Lower leg skin (tissue), 3 donors: ENCODE measurements at regions not wholly inside any gene's neighbourhood (a gene's known extent, or its start where the extent isn't known, plus 50 kb on each side); places are given as distances from the start of the nearest gene placed in this dataset.
A peak's percentile ranks its signal among the peaks of the same experiment; 100 is the strongest.
"Not testable (repeated sequence)": the region's sequence is repeated elsewhere in the genome, so short reads cannot be mapped to it uniquely, and the experiment has no call there.

ENCODE experiments used
- DNase-seq, 2 donors: peaks; one replicate each; pipeline ENCODE4 v3.0.0-alpha.2; 2019; ENCODE audit warnings: low spot score in 2 of 2
- H3K4me3 ChIP-seq: fragments of 200-600 bp; sonication (generic); 2 replicates; pipeline ENCODE4 v1.5.1; 2017; ENCODE audit warnings: mild to moderate bottlenecking, low read depth; ENCODE audit not compliant: poor library complexity, severe bottlenecking
- WGBS, 2 donors: methylation state at CpG; one replicate each; pipeline ENCODE4 v1.1.5; 2018; 5-methylcytosine and 5-hydroxymethylcytosine counted together
- intact Hi-C: fragments of 100-400 bp; cut with DNase I; formaldehyde crosslinking; loops from one replicate; pipeline ENCODE4 v1.15.0; 2023; ENCODE audit warnings: low total_unique reads

DNA sequence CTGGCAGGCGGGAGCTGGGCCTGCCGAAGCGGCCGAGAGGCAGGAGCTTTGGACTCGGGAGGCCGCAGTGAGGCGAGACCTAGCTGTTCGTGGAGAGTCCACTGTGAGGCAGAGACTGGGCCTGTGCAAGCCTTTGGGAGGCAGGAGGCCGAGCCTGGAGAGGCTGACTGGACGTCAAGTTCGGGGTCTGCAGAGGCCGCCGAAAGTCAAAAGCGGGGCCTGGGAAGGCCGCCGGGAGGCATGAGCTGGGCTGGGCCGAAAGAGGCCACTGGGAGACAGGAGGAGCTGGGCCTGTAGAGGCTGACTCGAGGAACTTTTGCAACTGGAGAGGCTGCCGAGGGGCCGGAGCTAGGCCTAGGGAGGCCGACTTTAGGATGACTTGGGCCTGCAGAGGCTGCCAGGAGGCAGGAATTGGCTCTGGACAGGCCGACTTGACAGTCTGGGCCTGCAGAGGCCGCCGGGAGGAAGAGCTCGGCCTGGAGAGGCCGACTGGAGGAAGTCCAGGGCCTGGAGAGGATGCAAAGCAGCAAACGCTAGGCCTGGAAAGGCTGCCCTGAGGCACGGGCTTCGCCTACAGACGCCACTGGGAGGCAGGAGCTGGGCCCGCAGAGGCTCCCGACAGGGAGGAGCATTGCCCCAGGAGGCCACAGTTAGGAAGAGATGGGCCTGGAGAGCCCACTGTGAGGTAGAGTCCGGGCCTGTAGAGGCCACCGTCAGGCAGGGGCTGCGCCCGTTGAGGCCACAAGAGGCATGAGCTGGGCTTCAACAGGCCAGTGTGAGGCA, 304.0 kb downstream of the ZNF479 start:
- WGBS, 2 donors = 88 to 92% methylated on average over 31 to 33 of the region's 36 CpGs
- H3K4me3 ChIP-seq, DNase-seq, intact Hi-C loops: not testable (repeated sequence)

DNA sequence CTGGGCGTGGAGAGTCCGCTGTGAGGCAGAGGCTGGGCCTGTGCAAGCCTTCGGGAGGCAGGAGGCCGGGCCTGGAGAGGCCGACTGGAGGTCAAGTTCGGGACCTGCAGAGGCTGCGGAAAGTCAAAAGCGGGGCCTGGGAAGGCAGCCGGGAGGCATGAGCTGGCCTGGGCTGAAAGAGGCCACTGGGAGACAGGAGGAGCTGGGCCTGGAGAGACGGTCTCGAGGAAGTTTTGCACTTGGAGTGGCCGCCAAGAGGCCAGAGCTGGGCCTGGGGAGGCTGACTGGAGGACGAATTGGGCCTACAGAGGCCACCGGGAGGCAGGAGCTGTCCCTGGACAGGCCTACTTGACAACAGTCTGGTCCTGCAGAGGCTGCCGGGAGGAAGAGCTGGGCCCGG, 304.7 kb downstream of the ZNF479 start:
- DNase-seq, intact Hi-C loops, H3K4me3 ChIP-seq: not testable (repeated sequence)
- WGBS, 2 donors = 86 to 88% methylated on average over 16 of the region's 16 CpGs

DNA sequence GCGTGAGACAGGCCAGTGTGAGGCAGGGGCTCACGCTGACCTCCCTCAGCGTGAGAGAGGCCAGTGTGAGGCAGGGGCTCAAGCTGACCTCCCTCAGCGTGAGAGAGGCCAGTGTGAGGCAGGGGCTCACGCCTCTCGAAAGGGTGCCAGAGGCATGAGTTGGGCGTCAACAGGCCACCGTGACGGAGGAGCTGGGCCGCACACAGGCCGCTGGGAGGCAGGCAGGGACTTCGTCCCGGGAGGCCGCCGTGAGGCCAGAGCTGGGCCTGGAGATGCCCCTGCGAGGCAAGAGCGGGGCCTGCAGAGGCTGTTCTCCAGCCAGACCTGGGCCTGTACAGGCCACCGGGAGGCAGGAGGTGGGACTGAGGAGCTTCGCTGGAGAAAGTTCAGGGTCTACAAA, 305.7 kb downstream of the ZNF479 start:
- H3K4me3 ChIP-seq, intact Hi-C loops, DNase-seq: not testable (repeated sequence)
- 94 to 97% methylated on average over 11 to 17 of the region's 19 CpGs for WGBS, 2 donors

DNA sequence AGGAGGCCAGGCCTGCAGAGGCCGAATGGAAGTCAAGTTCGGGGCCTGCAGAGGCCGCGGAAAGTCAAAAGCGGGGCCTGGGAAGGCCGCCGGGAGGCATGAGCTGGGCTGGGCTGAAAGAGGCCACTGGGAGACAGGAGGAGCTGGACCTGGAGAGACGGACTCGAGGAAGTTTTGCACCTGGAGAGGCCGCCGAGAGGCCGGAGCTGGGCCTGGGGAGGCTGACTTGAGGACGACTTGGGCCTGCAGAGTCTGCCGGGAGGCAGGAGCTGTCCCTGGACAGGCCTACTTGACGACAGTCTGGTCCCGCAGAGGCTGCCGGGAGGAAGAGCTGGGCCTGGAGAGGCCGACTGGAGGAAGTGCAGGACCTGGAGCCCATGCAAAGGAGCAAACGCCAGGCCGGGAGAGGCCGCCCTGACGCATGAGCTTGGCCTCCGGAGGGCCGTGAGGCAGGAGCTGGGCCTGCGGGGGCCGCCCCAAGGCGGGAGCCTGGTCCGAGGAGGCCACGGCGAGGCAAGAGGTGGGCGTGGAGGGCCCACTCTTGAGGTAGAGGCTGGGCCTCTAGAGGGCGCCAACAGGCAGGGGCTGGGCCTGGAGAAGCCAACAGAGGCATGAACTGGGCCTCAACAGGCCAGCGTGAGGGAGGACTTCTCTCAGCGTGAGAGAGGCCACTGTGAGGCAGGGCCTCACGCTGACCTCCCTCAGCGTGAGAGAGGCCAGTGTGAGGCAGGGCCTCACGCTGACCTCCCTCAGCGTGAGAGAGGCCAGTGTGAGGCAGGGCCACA, 306.3 kb downstream of the ZNF479 start:
- DNase-seq = peak in 1 of 2 donors; percentile 23
- intact Hi-C loops, H3K4me3 ChIP-seq: not testable (repeated sequence)
- WGBS, 2 donors = 89 to 93% methylated on average over 18 to 23 of the region's 38 CpGs

DNA sequence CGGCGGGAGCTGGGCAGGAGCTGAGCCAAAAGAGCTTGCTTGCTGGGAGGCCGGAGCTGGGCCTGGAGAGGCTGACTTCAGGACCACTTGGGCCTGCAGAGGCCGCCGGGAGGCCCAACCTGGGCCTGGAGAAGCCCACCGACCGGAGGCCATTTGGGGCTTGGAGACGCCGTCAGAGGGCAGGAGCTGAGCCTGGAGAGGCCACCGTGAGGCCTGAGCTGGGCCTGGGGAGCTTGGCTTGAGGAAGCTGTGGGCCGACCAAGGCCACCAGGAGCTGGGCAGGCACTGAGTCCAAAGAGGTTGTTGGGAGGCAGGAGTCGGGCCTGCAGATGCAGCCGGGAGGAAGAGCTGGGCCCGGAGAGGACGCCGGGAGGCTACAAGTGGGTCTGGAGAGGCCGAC, 307.1 kb downstream of the ZNF479 start:
- H3K4me3 ChIP-seq, intact Hi-C loops: not testable (repeated sequence)
- DNase-seq = peak in 1 of 2 donors; percentile 57
- 90% methylated on average over 10 to 12 of the region's 17 CpGs for WGBS, 2 donors

DNA sequence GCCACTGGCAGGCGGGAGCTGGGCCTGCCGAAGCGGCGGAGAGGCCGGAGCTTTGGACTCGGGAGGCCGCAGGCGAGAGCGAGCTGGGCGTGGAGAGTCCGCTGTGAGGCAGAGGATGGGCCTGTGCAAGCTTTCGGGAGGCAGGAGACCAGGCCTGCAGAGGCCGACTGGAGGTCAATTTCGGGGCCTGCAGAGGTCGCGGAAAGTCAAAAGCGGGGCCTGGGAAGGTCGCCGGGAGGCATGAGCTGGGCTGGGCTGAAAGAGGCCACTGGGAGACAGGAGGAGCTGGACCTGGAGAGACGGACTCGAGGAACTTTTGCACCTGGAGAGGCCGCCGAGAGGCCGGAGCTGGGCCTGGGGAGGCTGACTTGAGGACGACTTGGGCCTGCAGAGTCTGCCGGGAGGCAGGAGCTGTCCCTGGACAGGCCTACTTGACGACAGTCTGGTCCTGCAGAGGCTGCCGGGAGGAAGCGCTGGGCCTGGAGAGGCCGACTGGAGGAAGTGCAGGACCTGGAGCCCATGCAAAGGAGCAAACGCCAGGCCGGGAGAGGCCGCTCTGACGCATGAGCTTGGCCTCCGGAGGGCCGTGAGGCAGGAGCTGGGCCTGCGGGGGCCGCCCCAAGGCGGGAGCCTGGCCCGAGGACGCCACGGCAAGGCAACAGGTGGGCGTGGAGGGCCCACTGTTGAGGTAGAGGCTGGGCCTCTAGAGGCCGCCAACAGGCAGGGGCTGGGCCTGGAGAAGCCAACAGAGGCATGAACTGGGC, 308.2 kb downstream of the ZNF479 start:
- DNase-seq = peak in 1 of 2 donors; percentile 78
- H3K4me3 ChIP-seq, intact Hi-C loops: not testable (repeated sequence)
- 90 to 91% methylated on average over 8 to 32 of the region's 44 CpGs for WGBS, 2 donors

DNA sequence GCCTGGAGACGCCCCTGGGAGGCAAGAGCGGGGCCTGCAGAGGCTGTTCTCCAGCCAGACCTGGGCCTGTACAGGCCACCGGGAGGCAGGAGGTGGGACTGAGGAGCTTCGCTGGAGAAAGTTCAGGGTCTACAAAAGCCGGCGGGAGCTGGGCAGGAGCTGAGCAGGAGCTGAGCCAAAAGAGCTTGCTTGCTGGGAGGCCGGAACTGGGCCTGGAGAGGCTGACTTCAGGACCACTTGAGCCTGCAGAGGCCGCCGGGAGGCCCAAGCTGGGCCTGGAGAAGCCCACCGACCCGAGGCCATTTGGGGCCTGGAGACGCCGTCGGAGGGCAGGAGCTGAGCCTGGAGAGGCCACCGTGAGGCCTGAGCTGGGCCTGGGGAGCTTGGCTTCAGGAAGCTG, 309.0 kb downstream of the ZNF479 start:
- intact Hi-C loops, H3K4me3 ChIP-seq: not testable (repeated sequence)
- peak in 1 of 2 donors; percentile 39 for DNase-seq
- 95 to 96% methylated on average over 4 to 12 of the region's 15 CpGs for WGBS, 2 donors

DNA sequence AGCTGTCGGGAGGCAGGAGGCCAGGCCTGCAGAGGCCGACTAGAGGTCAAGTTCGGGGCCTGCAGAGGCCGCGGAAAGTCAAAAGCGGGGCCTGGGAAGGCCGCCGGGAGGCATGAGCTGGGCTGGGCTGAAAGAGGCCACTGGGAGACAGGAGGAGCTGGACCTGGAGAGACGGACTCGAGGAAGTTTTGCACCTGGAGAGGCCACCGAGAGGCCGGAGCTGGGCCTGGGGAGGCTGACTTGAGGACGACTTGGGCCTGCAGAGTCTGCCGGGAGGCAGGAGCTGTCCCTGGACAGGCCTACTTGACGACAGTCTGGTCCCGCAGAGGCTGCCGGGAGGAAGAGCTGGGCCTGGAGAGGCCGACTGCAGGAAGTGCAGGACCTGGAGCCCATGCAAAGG, 310.1 kb downstream of the ZNF479 start:
- peak in 1 of 2 donors; percentile 18 for DNase-seq
- H3K4me3 ChIP-seq, intact Hi-C loops: not testable (repeated sequence)
- 91% methylated on average over 10 of the region's 18 CpGs; no CpG with 5 or more reads in 1 of the 2 donors for WGBS, 2 donors

DNA sequence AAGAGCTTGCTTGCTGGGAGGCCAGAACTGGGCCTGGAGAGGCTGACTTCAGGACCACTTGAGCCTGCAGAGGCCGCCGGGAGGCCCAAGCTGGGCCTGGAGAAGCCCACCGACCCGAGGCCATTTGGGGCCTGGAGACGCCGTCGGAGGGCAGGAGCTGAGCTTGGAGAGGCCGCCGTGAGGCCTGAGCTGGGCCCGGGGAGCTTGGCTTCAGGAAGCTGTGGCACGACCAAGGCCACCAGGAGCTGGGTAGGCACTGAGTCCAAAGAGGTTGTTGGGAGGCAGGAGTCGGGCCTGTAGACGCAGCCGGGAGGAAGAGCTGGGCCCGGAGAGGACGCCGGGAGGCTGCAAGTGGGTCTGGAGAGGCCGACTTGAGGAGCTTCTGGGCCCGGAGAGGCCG, 310.7 kb downstream of the ZNF479 start:
- intact Hi-C loops, H3K4me3 ChIP-seq: not testable (repeated sequence)
- no CpG with 5 or more reads among the region's 20 CpGs for WGBS, 2 donors
- DNase-seq = peak in 1 of 2 donors; percentile 81

DNA sequence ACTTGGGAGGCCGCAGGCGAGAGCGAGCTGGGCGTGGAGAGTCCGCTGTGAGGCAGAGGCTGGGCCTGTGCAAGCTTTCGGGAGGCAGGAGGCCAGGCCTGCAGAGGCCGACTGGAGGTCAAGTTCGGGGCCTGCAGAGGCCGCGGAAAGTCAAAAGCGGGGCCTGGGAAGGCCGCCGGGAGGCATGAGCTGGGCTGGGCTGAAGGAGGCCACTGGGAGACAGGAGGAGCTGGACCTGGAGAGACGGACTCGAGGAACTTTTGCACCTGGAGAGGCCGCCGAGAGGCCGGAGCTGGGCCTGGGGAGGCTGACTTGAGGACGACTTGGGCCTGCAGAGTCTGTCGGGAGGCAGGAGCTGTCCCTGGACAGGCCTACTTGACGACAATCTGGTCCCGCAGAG, 314.0 kb downstream of the ZNF479 start:
- H3K4me3 ChIP-seq, intact Hi-C loops: not testable (repeated sequence)
- 95 to 98% methylated on average over 9 to 16 of the region's 22 CpGs for WGBS, 2 donors
- peak in 1 of 2 donors; percentile 13 for DNase-seq

DNA sequence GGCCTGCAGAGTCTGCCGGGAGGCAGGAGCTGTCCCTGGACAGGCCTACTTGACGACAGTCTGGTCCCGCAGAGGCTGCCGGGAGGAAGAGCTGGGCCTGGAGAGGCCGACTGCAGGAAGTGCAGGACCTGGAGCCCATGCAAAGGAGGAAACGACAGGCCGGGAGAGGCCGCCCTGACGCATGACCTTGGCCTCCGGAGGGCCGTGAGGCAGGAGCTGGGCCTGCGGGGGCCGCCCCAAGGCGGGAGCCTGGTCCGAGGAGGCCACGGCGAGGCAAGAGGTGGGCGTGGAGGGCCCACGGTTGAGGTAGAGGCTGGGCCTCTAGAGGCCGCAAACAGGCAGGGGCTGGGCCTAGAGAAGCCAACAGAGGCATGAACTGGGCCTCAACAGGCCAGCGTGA, 317.3 kb downstream of the ZNF479 start:
- 92 to 94% methylated on average over 17 to 18 of the region's 21 CpGs for WGBS, 2 donors
- DNase-seq, intact Hi-C loops, H3K4me3 ChIP-seq: not testable (repeated sequence)

DNA sequence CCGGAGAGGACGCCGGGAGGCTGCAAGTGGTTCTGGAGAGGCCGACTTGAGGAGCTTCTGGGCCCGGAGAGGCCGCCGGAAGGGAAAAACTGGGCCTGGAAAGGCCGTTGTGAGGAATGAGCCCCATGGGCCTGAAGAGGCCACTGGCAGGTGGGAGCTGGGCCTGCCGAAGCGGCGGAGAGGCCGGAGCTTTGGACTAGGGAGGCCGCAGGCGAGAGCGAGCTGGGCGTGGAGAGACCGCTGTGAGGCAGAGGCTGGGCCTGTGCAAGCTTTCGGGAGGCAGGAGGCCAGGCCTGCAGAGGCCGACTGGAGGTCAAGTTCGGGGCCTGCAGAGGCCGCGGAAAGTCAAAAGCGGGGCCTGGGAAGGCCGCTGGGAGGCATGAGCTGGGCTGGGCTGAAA, 317.8 kb downstream of the ZNF479 start:
- H3K4me3 ChIP-seq, intact Hi-C loops, DNase-seq: not testable (repeated sequence)
- WGBS, 2 donors = 94 to 95% methylated on average over 17 to 18 of the region's 24 CpGs

DNA sequence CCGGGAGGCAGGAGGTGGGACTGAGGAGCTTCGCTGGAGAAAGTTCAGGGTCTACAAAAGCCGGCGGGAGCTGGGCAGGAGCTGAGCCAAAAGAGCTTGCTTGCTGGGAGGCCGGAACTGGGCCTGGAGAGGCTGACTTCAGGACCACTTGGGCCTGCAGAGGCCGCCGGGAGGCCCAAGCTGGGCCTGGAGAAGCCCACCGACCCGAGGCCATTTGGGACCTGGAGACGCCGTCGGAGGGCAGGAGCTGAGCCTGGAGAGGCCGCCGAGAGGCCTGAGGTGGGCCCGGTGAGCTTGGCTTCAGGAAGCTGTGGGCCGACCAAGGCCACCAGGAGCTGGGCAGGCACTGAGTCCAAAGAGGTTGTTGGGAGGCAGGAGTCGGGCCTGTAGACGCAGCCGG, 318.3 kb downstream of the ZNF479 start:
- 92 to 100% methylated on average over 8 to 18 of the region's 19 CpGs for WGBS, 2 donors
- DNase-seq, intact Hi-C loops, H3K4me3 ChIP-seq: not testable (repeated sequence)

DNA sequence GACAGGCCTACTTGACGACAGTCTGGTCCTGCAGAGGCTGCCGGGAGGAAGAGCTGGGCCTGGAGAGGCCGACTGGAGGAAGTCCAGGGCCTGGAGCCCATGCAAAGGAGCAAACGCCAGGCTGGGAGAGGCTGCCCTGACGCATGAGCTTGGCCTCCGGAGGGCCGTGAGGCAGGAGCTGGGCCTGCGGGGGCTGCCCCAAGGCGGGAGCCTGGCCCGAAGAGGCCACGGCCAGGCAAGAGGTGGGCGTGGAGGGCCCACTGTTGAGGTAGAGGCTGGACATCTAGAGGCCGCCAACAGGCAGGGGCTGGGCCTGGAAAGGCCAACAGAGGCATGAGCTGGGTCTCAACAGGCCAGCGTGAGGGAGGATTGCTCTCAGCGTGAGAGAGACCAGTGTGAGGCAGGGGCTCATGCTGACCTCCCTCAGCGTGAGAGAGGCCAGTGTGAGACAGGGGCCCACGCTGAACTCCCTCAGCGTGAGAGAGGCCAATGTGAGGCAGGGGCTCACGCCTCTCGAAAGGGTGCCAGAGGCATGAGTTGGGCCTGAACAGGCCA, 320.6 kb downstream of the ZNF479 start:
- intact Hi-C loops, H3K4me3 ChIP-seq, DNase-seq: not testable (repeated sequence)
- WGBS, 2 donors = 85 to 90% methylated on average over 19 to 20 of the region's 20 CpGs
